ENCODE measurements at regions not wholly inside any gene's neighbourhood (a gene's known extent, or its start where the extent isn't known, plus 50 kb on each side); places are given as distances from the start of the nearest gene placed in this dataset.
A peak's percentile ranks its signal among the peaks of the same experiment; 100 is the strongest.

- peaks cover 1% of the 10 kb centered on the region for H3K36me3 Mint-ChIP-seq
- H3K4me1 Mint-ChIP-seq: peaks cover 23 to 31% (median 25%) of the 10 kb centered on the region in 3 donors
- H3K9me3 Mint-ChIP-seq: no peaks in the 10 kb centered on the region
- no peak overlapping the region for H3K27ac Mint-ChIP-seq
- H3K27me3 Mint-ChIP-seq: no peaks in the 10 kb centered on the region
- no peak overlapping the region for H3K4me3 Mint-ChIP-seq
Measured at GRCh38 chr2:145689277-145689676, 1169.4 kb upstream of the ZEB2 start.

- no peaks in the 10 kb centered on the region for H3K9me3 Mint-ChIP-seq
- no peaks in the 10 kb centered on the region for H3K36me3 Mint-ChIP-seq
- no peak overlapping the region for H3K27ac Mint-ChIP-seq
- no peaks in the 10 kb centered on the region for H3K27me3 Mint-ChIP-seq
- H3K4me1 Mint-ChIP-seq: peaks cover 19 to 21% (median 20%) of the 10 kb centered on the region in 3 donors
- H3K4me3 Mint-ChIP-seq: peak overlapping the region in 3 of 4 donors; percentile 38 to 85 (median 43)
Measured at GRCh38 chr2:145688156-145688555, 1168.2 kb upstream of the ZEB2 start.

GRCh38 chr2:145687442-145688134, 1167.7 kb upstream of the ZEB2 start:
- H3K27ac Mint-ChIP-seq: no peak overlapping the region
- H3K4me3 Mint-ChIP-seq: peak overlapping the region in 2 of 4 donors; percentile 43 to 85
- H3K36me3 Mint-ChIP-seq: no peaks in the 10 kb centered on the region
- H3K27me3 Mint-ChIP-seq: no peaks in the 10 kb centered on the region
- no peaks in the 10 kb centered on the region for H3K9me3 Mint-ChIP-seq
- peaks cover 14 to 16% (median 14%) of the 10 kb centered on the region in 3 donors for H3K4me1 Mint-ChIP-seq

- no peaks in the 10 kb centered on the region for H3K27me3 Mint-ChIP-seq
- H3K4me3 Mint-ChIP-seq: no peak overlapping the region
- no peaks in the 10 kb centered on the region for H3K9me3 Mint-ChIP-seq
- peaks cover 11 to 12% (median 12%) of the 10 kb centered on the region in 3 donors for H3K4me1 Mint-ChIP-seq
- H3K36me3 Mint-ChIP-seq: no peaks in the 10 kb centered on the region
- H3K27ac Mint-ChIP-seq: no peak overlapping the region
Measured at GRCh38 chr2:145685383-145686050, 1165.6 kb upstream of the ZEB2 start.

GRCh38 chr2:145682546-145683157, 1162.7 kb upstream of the ZEB2 start:
- no peak overlapping the region for H3K27ac Mint-ChIP-seq
- H3K4me3 Mint-ChIP-seq: no peak overlapping the region
- H3K4me1 Mint-ChIP-seq: peaks cover 4 to 5% (median 4%) of the 10 kb centered on the region in 3 donors
- no peaks in the 10 kb centered on the region for H3K9me3 Mint-ChIP-seq
- no peaks in the 10 kb centered on the region for H3K27me3 Mint-ChIP-seq
- H3K36me3 Mint-ChIP-seq: no peaks in the 10 kb centered on the region

- Mint-ChIP-seq H3K4me1 (no peaks in the 10 kb centered on the region), H3K36me3 (peaks cover 3% of the 10 kb centered on the region), H3K4me3 (no peak overlapping the region)
Measured at GRCh38 chr2:145680276-145680675, 1160.4 kb upstream of the ZEB2 start.

GRCh38 chr2:145677371-145677770, 1157.5 kb upstream of the ZEB2 start:
- Mint-ChIP-seq H3K36me3 (peaks cover 3% of the 10 kb centered on the region), H3K27me3 (no peaks in the 10 kb centered on the region), H3K4me3 (no peak overlapping the region), H3K4me1 (peaks cover 3 to 5% (median 3%) of the 10 kb centered on the region in 3 donors), H3K27ac (no peak overlapping the region), H3K9me3 (no peaks in the 10 kb centered on the region)

More at GRCh38 chr2:145680276-145680675, 1160.4 kb upstream of the ZEB2 start:
- Mint-ChIP-seq H3K9me3 (no peaks in the 10 kb centered on the region), H3K27ac (no peak overlapping the region), H3K27me3 (no peaks in the 10 kb centered on the region)

GRCh38 chr2:145674705-145675104, 1154.8 kb upstream of the ZEB2 start:
- H3K36me3 Mint-ChIP-seq: peaks cover 3% of the 10 kb centered on the region
- H3K27me3 Mint-ChIP-seq: no peaks in the 10 kb centered on the region
- H3K9me3 Mint-ChIP-seq: no peaks in the 10 kb centered on the region
- H3K27ac Mint-ChIP-seq: no peak overlapping the region
- peaks cover 3 to 13% (median 10%) of the 10 kb centered on the region in 3 donors for H3K4me1 Mint-ChIP-seq
- peak overlapping the region in 1 of 4 donors; percentile 17 for H3K4me3 Mint-ChIP-seq

GRCh38 chr2:145669301-145669700, 1149.4 kb upstream of the ZEB2 start:
- Mint-ChIP-seq H3K4me1 (peaks cover 3 to 13% (median 10%) of the 10 kb centered on the region in 3 donors), H3K36me3 (no peaks in the 10 kb centered on the region), H3K27ac (no peak overlapping the region)

GRCh38 chr2:145666552-145666951, 1146.6 kb upstream of the ZEB2 start:
- Mint-ChIP-seq H3K9me3 (peaks cover 0 to 2% (median 0%) of the 10 kb centered on the region in 3 donors), H3K27ac (no peak overlapping the region), H3K27me3 (no peaks in the 10 kb centered on the region), H3K4me1 (peaks cover 0 to 2% (median 1%) of the 10 kb centered on the region in 3 donors), H3K4me3 (no peak overlapping the region), H3K36me3 (no peaks in the 10 kb centered on the region)

More at GRCh38 chr2:145669301-145669700, 1149.4 kb upstream of the ZEB2 start:
- no peaks in the 10 kb centered on the region for H3K27me3 Mint-ChIP-seq
- H3K4me3 Mint-ChIP-seq: no peak overlapping the region
- no peaks in the 10 kb centered on the region for H3K9me3 Mint-ChIP-seq

- no peaks in the 10 kb centered on the region for H3K27me3 Mint-ChIP-seq
- no peak overlapping the region for H3K27ac Mint-ChIP-seq
- H3K36me3 Mint-ChIP-seq: no peaks in the 10 kb centered on the region
- H3K4me1 Mint-ChIP-seq: no peaks in the 10 kb centered on the region
- H3K9me3 Mint-ChIP-seq: no peaks in the 10 kb centered on the region
- H3K4me3 Mint-ChIP-seq: no peak overlapping the region
Measured at GRCh38 chr2:145657265-145657664, 1137.3 kb upstream of the ZEB2 start.

- no peaks in the 10 kb centered on the region for H3K36me3 Mint-ChIP-seq
- H3K4me1 Mint-ChIP-seq: no peaks in the 10 kb centered on the region
- H3K27me3 Mint-ChIP-seq: no peaks in the 10 kb centered on the region
- no peak overlapping the region for H3K4me3 Mint-ChIP-seq
- H3K27ac Mint-ChIP-seq: no peak overlapping the region
- no peaks in the 10 kb centered on the region for H3K9me3 Mint-ChIP-seq
Measured at GRCh38 chr2:145655165-145655765, 1135.3 kb upstream of the ZEB2 start.

GRCh38 chr2:145654746-145655145, 1134.8 kb upstream of the ZEB2 start:
- no peaks in the 10 kb centered on the region for H3K36me3 Mint-ChIP-seq
- H3K27me3 Mint-ChIP-seq: no peaks in the 10 kb centered on the region
- no peak overlapping the region for H3K27ac Mint-ChIP-seq
- H3K4me1 Mint-ChIP-seq: no peaks in the 10 kb centered on the region
- no peaks in the 10 kb centered on the region for H3K9me3 Mint-ChIP-seq
- H3K4me3 Mint-ChIP-seq: no peak overlapping the region

- Mint-ChIP-seq H3K4me3 (no peak overlapping the region), H3K27ac (no peak overlapping the region), H3K27me3 (no peaks in the 10 kb centered on the region), H3K36me3 (no peaks in the 10 kb centered on the region), H3K4me1 (no peaks in the 10 kb centered on the region), H3K9me3 (no peaks in the 10 kb centered on the region)
Measured at GRCh38 chr2:145654156-145654555, 1134.2 kb upstream of the ZEB2 start.

GRCh38 chr2:145653553-145653952, 1133.6 kb upstream of the ZEB2 start:
- H3K4me1 Mint-ChIP-seq: no peaks in the 10 kb centered on the region
- no peaks in the 10 kb centered on the region for H3K36me3 Mint-ChIP-seq
- H3K9me3 Mint-ChIP-seq: no peaks in the 10 kb centered on the region
- H3K4me3 Mint-ChIP-seq: no peak overlapping the region
- no peaks in the 10 kb centered on the region for H3K27me3 Mint-ChIP-seq
- no peak overlapping the region for H3K27ac Mint-ChIP-seq
